WI38 (cell line): ENCODE measurements at regions not wholly inside any gene's neighbourhood (a gene's known extent, or its start where the extent isn't known, plus 50 kb on each side); places are given as distances from the start of the nearest gene placed in this dataset.
"Not testable (repeated sequence)": the region's sequence is repeated elsewhere in the genome, so short reads cannot be mapped to it uniquely, and the experiment has no call there.

Experiments
- H3K4me3 ChIP-seq: 2 replicates; pipeline ENCODE4 v1.5.1; 2011; ENCODE audit warnings: low read depth, mild to moderate bottlenecking, control low read depth, low read length
- TF ChIP-seq, protein P1 (sequence below): IDR thresholded peaks from 2 replicates; pipeline ENCODE4 v1.5.1; 2012; ENCODE audit warnings: low read depth, mild to moderate bottlenecking, control low read depth, low read length

GRCh38 chr3:6697722-6698121 lies 163.2 kb upstream of the GRM7 start:
- TF ChIP-seq, protein P1, sequence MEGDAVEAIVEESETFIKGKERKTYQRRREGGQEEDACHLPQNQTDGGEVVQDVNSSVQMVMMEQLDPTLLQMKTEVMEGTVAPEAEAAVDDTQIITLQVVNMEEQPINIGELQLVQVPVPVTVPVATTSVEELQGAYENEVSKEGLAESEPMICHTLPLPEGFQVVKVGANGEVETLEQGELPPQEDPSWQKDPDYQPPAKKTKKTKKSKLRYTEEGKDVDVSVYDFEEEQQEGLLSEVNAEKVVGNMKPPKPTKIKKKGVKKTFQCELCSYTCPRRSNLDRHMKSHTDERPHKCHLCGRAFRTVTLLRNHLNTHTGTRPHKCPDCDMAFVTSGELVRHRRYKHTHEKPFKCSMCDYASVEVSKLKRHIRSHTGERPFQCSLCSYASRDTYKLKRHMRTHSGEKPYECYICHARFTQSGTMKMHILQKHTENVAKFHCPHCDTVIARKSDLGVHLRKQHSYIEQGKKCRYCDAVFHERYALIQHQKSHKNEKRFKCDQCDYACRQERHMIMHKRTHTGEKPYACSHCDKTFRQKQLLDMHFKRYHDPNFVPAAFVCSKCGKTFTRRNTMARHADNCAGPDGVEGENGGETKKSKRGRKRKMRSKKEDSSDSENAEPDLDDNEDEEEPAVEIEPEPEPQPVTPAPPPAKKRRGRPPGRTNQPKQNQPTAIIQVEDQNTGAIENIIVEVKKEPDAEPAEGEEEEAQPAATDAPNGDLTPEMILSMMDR = no peak
- H3K4me3 ChIP-seq = no peak overlapping the region

- not testable (repeated sequence) for H3K4me3 ChIP-seq
These were observed 156.1 kb upstream of the GRM7 start for GRCh38 chr3:6704817-6705216.

DNA sequence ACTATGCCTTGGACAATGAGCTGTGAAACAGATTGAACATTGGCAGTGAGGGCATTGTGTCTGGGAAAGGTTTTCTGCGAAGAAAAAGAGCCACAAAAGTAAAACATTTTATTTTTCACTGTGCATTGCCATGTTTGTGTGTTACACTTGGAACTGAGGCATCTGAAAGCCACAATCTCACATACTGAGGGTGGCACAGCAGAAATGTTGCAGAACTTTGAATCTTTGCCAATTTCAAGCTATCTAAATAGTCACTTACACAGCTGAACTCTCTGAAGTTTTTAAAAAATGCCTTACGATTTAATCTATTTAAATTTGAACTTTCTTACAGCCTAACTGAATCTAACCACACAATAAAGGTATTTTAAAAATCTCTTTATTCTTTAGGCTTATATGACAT lies 154.1 kb upstream of the GRM7 start:
- H3K4me3 ChIP-seq = no peak overlapping the region
- TF ChIP-seq, protein P1 = no peak

DNA sequence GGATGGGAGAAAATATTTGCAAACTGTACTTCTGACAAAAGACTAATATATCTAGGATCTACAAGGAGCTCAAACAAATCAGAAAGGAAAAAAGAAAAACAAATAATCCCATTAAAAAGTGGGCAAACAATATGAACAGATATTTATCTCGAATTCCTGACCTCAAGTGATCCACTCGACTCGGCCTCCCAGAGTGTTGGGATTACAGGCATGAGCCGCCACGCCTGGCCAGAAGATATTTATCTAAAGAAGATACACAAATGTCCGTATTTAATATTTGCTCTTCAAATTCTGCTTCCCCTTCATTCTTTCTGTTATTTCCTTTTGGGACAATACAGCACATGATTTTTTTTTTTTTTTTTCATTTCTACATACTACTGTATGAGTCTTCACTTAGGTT lies 151.7 kb upstream of the GRM7 start:
- TF ChIP-seq, protein P1 = no peak
- no peak overlapping the region for H3K4me3 ChIP-seq

GRCh38 chr3:6714962-6715361 lies 146.0 kb upstream of the GRM7 start:
- H3K4me3 ChIP-seq = no peak overlapping the region
- TF ChIP-seq, protein P1 = no peak

- H3K4me3 ChIP-seq = no peak overlapping the region
- TF ChIP-seq, protein P1 = no peak
These were observed 144.5 kb upstream of the GRM7 start for GRCh38 chr3:6716420-6716819.

- H3K4me3 ChIP-seq = no peak overlapping the region
These were observed 143.6 kb upstream of the GRM7 start for GRCh38 chr3:6717026-6717943.

More at GRCh38 chr3:6717026-6717943, 143.6 kb upstream of the GRM7 start:
- TF ChIP-seq, protein P1 = no peak
